T47D (cell line): ENCODE measurements at regions not wholly inside any gene's neighbourhood (a gene's known extent, or its start where the extent isn't known, plus 50 kb on each side); places are given as distances from the start of the nearest gene placed in this dataset.
A peak's percentile ranks its signal among the peaks of the same experiment; 100 is the strongest.

Source experiments
- DNase-seq, 2 experiments: peaks; one replicate each; pipeline versions ENCODE4 v3.0.0 to v3.0.0-alpha.2; 2011 to 2012; ENCODE audit warnings: low read depth in 1 of 2, low spot score in 1 of 2
- JUND ChIP-seq: IDR thresholded peaks from 2 replicates; pipeline ENCODE4 v1.6.1; 2012; ENCODE audit warnings: low read depth
- in situ Hi-C: cut with HindIII; loops from 2 replicates; pipeline ENCODE4 v1.10.0; 2016; ENCODE audit warnings: low sequenced_read_pairs, low pct_unique_long_range_greater_than_20kb

DNA sequence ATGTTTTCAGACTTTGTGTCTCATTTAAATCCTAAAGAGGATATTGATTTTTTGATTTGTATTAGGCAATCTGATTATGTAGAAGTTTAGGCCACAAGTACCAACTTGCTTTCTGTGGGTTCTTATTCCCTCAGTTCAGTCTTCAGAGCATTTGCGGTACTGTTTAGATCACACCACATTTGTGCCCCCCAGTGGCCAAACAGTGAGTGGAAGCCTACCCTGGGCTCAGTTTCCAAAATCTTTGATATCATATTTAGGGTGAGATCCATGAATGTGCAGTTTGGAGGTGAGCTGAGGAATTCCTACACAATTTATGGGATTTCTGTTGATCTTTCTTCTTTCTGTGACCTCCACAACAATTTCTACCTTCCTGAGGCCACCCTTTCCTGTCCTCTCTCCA lies 92.3 kb upstream of the FUT9 start:
- no peak for TF ChIP-seq JUND
- DNase-seq: peak in 1 of 2 experiments; percentile 16

DNA sequence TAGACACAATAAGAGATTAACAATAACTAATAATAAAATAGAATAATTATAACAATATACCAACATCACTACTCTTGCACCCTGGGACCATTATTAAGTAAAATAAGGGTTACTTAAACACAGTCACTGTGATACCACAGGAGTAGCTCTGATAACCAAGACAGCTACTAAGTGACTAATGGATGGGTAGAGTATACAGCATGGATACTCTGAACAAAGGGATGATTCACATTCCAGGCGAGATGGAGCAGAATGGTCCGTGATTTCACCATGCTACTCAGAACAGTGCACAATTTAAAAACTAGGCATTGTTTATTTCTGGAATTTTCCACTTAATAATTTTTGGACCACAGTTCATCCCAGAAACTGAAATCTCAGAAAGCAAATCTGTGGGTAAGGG lies 80.0 kb upstream of the FUT9 start:
- in situ Hi-C loops: no loop called here
- no peak for TF ChIP-seq JUND
- no peak for DNase-seq

More for the DNA sequence above, 92.3 kb upstream of the FUT9 start:
- in situ Hi-C loops: no loop called here

DNA sequence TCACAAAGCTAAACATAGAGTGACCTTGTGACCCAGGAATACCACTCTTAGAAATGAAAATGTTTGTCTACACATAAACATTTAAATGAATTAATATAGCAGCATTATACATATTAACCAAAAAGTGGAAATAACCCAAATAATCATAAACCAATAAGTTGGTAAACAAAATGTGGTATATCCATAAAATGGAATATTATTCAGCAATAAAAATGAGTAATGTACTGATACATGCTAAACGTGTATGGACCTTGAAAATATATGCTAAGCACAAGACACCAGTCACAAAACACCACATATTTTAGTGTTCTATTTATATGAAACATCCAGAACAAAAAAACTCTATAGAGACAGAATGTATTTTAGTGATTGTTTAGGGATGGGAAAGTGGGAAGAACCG lies 68.9 kb upstream of the FUT9 start:
- DNase-seq: no peak
- in situ Hi-C loops: no loop called here
- TF ChIP-seq JUND: no peak

DNA sequence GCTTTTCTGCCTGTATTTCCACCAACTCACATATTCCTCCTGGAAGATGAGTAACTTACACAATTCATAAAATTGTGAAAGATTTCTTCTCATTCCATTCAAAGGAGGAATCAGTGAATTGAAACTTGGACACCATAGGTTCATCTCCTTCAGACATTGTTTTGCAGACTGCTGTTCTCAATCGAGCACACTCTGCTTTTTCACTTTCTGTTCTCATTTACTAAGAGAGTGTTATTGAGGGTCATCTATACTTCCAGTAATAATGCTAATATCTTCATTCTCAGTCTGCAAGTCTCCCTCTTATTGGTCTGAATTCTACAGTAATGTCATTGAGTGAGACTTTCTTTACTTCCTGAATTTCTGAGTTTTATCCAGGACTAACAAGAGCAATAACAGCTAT lies 67.5 kb upstream of the FUT9 start:
- TF ChIP-seq JUND: no peak
- DNase-seq: no peak
- in situ Hi-C loops: no loop called here

DNA sequence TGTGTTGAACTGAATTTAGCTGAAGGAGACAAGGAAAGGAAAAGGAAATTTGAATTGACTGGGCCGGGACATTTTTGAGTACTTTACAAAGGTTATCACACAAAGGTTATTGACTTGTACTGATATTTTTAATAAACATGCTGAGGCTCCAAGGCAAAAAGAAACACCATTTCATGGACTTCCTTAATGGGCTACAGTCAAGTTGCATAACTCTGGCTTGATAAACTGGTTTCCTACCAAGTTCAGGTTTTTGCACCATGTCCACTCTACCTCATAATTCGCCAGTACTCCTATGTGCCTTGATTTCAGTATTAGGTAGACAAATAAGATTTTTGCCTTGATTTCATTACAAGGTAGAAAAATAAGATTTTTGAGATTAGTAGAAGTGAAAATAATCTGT lies 65.8 kb upstream of the FUT9 start:
- TF ChIP-seq JUND: no peak
- peak in 1 of 2 experiments; percentile 19 for DNase-seq
- in situ Hi-C loops: no loop called here

DNA sequence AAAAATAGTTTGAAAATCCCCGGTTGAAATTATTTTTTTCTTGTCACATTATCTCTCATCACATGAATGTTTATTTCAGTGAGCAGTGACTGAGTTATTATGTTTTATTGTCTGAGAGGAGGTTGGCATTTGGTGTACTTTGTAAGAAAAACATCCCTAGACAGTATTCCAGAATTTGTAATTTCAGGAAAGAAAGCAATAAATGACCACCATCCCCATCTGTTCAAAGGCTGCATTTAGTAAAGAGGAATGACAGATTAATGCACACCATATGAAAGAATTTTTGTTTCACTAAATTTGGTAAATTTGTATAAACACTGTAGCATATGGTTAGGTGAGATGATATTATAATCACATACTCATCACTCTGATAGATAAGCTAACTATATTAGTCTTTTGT lies 57.1 kb upstream of the FUT9 start:
- TF ChIP-seq JUND: no peak
- no peak for DNase-seq
- in situ Hi-C loops: no loop called here

DNA sequence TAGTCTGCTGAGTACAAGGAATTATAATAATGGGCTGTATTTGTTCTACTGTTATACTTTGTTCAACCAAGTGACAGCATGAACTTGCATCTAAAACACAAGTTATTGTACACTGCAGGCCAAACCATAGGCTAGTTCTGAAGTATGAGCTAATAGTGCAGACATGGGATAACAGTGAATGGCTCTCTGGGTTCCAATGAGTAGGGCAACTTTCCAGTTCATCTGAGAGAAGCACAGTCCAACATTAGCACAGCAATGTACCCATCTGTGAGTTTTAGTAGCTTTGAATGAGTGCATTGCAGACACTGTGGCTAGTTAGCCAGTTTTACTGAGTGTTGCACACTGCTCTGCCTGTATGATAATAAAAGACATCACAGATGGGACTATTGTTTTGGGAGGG lies 56.5 kb upstream of the FUT9 start:
- in situ Hi-C loops: no loop called here
- no peak for TF ChIP-seq JUND
- DNase-seq: no peak
